ENCODE measurements at regions not wholly inside any gene's neighbourhood (a gene's known extent, or its start where the extent isn't known, plus 50 kb on each side); places are given as distances from the start of the nearest gene placed in this dataset.

DNA sequence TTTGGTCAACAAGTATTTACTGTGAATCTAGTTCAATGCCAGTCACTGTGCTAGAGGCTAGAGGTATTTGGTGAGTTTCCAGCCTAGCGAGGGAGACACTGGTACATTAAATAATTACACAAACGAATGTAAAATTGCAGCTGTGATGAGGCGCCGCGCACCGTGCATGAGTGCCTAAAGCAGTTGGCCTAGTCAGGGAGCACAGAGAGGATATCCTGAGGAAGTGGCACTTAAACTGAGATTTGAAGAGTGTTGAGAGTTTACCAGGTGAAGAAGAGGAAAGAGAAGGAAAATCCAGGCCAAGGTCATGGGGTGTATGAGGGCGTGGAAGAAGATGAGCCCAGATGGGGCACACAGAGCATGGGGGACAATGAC, 157.6 kb upstream of the NDUFV2 start:
- no peak for ATAC-seq (ENCODE audit: low FRiP score in 2 of 2)
- TF ChIP-seq POLR2AphosphoS5 (IDR thresholded peaks at IDR 0.05) (no peak), EP300 (IDR thresholded peaks at IDR 0.05) (no peak), POLR2A (IDR thresholded peaks at IDR 0.05) (no peak)
- TF ChIP-seq, protein P1, sequence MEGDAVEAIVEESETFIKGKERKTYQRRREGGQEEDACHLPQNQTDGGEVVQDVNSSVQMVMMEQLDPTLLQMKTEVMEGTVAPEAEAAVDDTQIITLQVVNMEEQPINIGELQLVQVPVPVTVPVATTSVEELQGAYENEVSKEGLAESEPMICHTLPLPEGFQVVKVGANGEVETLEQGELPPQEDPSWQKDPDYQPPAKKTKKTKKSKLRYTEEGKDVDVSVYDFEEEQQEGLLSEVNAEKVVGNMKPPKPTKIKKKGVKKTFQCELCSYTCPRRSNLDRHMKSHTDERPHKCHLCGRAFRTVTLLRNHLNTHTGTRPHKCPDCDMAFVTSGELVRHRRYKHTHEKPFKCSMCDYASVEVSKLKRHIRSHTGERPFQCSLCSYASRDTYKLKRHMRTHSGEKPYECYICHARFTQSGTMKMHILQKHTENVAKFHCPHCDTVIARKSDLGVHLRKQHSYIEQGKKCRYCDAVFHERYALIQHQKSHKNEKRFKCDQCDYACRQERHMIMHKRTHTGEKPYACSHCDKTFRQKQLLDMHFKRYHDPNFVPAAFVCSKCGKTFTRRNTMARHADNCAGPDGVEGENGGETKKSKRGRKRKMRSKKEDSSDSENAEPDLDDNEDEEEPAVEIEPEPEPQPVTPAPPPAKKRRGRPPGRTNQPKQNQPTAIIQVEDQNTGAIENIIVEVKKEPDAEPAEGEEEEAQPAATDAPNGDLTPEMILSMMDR (IDR thresholded peaks at IDR 0.05) = no peak
- no peaks in the 10 kb centered on the region for H3K27me3 ChIP-seq
- H3K4me1 ChIP-seq = no peaks in the 10 kb centered on the region
- 38 to 57% methylated on average over 7 of the region's 7 CpGs for WGBS, 2 donors
- no peaks in the 10 kb centered on the region for H3K36me3 ChIP-seq
- H3K27ac ChIP-seq = no peak overlapping the region
- no peaks in the 10 kb centered on the region for H3K9me3 ChIP-seq
- no peak for DNase-seq
- no peak overlapping the region for H3K4me3 ChIP-seq

DNA sequence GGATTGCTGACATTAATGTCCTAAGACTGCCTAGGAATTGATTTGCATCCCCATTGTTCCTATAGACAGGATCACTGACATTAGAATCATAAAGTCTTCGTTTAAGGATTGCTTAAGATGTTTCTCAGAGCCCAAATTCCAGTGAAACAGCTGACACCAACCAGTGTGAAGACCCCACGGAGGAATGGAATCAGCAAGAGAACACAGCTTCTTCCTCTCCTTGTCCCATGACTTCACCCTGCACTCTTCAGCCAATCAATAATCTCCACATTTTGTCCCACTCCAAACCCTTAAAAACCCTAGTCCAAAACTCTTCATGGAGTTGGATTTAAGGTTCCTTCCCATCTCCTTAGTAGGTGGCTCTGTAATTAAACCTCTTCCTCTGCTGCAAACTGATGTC, 157.0 kb upstream of the NDUFV2 start:
- Histone ChIP-seq H3K27me3 (no peaks in the 10 kb centered on the region), H3K9me3 (no peaks in the 10 kb centered on the region), H3K4me1 (no peaks in the 10 kb centered on the region), H3K4me3 (no peak overlapping the region), H3K36me3 (no peaks in the 10 kb centered on the region), H3K27ac (no peak overlapping the region)
- WGBS, 2 donors = 27 to 47% methylated on average over 2 of the region's 2 CpGs
- ATAC-seq (ENCODE audit: low FRiP score in 2 of 2) (no peak), DNase-seq (no peak)
- TF ChIP-seq EP300 (IDR thresholded peaks at IDR 0.05) = no peak
- TF ChIP-seq, protein P1 (IDR thresholded peaks at IDR 0.05) = no peak
- no peak for TF ChIP-seq POLR2A (IDR thresholded peaks at IDR 0.05)
- TF ChIP-seq POLR2AphosphoS5 (IDR thresholded peaks at IDR 0.05) = no peak

DNA sequence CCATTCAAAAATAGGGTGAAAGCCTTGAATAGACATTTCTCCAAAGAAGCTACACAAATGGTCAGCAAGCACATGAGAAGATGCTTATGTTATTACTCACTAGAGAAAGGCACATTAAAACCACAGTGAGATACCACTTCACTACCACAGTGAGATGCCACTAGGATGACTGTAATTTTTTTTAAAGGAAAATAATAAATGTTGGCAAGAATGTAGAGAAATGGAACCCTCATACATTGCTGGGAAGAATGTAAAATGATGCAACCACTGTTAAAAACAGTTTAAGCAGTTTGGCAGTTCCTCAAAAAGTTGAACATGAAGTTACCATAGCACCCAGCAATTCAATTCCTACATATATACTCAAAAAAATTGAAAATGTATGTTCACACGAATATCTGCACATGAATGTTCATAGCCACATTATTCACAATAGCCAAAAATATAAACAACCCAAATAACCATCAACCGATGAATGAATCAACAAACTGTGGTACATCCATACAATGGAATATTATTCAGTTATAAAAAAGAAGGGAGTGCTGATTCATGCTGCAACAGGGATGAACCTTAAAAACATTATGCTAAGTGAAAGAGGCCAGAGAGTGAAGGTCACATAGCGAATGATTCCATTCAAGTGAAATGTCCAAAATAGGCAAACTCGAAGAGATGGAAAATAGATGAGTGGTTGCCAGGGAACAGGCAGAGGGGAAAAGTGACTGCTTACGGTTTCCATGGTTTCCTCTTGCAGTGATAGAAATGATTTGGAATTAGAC, 156.2 kb upstream of the NDUFV2 start:
- 87 to 94% methylated on average over 5 of the region's 5 CpGs for WGBS, 2 donors
- no peak for ATAC-seq (ENCODE audit: low FRiP score in 2 of 2)

DNA sequence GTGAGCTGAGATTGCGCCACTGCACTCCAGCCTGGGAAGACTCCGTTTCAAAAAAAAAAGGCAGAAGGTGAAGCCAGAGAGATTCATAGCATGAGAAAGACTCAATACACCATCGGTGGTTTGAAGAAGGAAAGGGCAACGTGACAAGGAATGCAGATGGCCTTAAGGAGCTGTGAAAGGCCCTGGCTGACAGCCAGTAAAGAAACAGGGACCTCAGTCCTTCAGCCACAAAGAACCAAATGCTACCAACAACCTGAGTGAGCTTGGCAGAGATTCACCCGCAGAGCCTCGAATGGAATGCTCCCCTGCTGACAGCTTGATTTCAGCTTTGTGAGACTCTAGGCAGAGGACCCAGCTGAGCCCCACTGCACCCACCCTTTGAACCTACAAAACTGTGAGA, 154.9 kb upstream of the NDUFV2 start:
- Histone ChIP-seq H3K4me1 (no peaks in the 10 kb centered on the region), H3K27ac (no peak overlapping the region), H3K4me3 (no peak overlapping the region), H3K27me3 (no peaks in the 10 kb centered on the region), H3K36me3 (no peaks in the 10 kb centered on the region), H3K9me3 (no peaks in the 10 kb centered on the region)
- WGBS, 2 donors = 44 to 56% methylated on average over 6 of the region's 6 CpGs
- DNase-seq (no peak), ATAC-seq (ENCODE audit: low FRiP score in 2 of 2) (no peak)
- no peak for TF ChIP-seq POLR2AphosphoS5 (IDR thresholded peaks at IDR 0.05)
- TF ChIP-seq, protein P1 (IDR thresholded peaks at IDR 0.05) = no peak
- TF ChIP-seq EP300 (IDR thresholded peaks at IDR 0.05) = no peak
- no peak for TF ChIP-seq POLR2A (IDR thresholded peaks at IDR 0.05)

More for the DNA sequence above, 156.2 kb upstream of the NDUFV2 start:
- H3K4me1 ChIP-seq = no peaks in the 10 kb centered on the region
- H3K36me3 ChIP-seq = no peaks in the 10 kb centered on the region
- no peak for DNase-seq
- H3K9me3 ChIP-seq = no peaks in the 10 kb centered on the region
- TF ChIP-seq, protein P1 (IDR thresholded peaks at IDR 0.05) = no peak
- TF ChIP-seq POLR2AphosphoS5 (IDR thresholded peaks at IDR 0.05) (no peak), EP300 (IDR thresholded peaks at IDR 0.05) (no peak), POLR2A (IDR thresholded peaks at IDR 0.05) (no peak)
- no peak overlapping the region for H3K4me3 ChIP-seq
- no peaks in the 10 kb centered on the region for H3K27me3 ChIP-seq
- no peak overlapping the region for H3K27ac ChIP-seq

DNA sequence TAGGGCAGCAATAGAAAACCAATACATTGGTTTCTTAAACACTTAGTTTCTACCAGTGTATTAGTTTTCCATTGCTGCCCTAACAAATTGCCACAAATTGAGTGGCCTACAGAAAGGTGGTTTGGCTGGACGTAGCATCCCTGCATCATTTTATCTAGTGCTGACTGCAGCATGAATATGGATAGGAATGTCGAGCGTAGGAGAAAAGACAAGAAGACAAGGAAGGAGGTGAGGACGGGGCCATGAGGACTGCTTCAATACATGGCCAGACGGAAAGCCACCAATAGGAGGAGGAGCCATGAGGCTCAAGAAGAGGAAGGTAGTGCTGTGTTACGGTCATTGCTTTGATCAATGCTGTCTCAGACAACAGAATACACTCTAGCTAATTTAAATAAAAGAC, 154.5 kb upstream of the NDUFV2 start:
- 86 to 90% methylated on average over 6 of the region's 6 CpGs for WGBS, 2 donors
- no peaks in the 10 kb centered on the region for H3K27me3 ChIP-seq
- no peak for ATAC-seq (ENCODE audit: low FRiP score in 2 of 2)

More for the DNA sequence above, 154.5 kb upstream of the NDUFV2 start:
- H3K4me1 ChIP-seq = no peaks in the 10 kb centered on the region
- H3K4me3 ChIP-seq = no peak overlapping the region
- TF ChIP-seq POLR2AphosphoS5 (IDR thresholded peaks at IDR 0.05) = no peak
- no peak for TF ChIP-seq POLR2A (IDR thresholded peaks at IDR 0.05)
- TF ChIP-seq EP300 (IDR thresholded peaks at IDR 0.05) = no peak
- TF ChIP-seq, protein P1 (IDR thresholded peaks at IDR 0.05) = no peak
- H3K9me3 ChIP-seq = no peaks in the 10 kb centered on the region
- no peak overlapping the region for H3K27ac ChIP-seq
- no peaks in the 10 kb centered on the region for H3K36me3 ChIP-seq
- no peak for DNase-seq
